HG03025 (cell line): ENCODE measurements at regions not wholly inside any gene's neighbourhood (a gene's known extent, or its start where the extent isn't known, plus 50 kb on each side); places are given as distances from the start of the nearest gene placed in this dataset.
"Not testable (repeated sequence)": the region's sequence is repeated elsewhere in the genome, so short reads cannot be mapped to it uniquely, and the experiment has no call there.

ENCODE experiments used
- ATAC-seq: cut with Tn5 transposase; IDR thresholded peaks from one replicate; pipeline ENCODE4 v1.9.1; 2021; ENCODE audit warnings: mild to moderate bottlenecking, moderate library complexity; ENCODE audit not compliant: unreplicated experiment, low FRiP score

DNA sequence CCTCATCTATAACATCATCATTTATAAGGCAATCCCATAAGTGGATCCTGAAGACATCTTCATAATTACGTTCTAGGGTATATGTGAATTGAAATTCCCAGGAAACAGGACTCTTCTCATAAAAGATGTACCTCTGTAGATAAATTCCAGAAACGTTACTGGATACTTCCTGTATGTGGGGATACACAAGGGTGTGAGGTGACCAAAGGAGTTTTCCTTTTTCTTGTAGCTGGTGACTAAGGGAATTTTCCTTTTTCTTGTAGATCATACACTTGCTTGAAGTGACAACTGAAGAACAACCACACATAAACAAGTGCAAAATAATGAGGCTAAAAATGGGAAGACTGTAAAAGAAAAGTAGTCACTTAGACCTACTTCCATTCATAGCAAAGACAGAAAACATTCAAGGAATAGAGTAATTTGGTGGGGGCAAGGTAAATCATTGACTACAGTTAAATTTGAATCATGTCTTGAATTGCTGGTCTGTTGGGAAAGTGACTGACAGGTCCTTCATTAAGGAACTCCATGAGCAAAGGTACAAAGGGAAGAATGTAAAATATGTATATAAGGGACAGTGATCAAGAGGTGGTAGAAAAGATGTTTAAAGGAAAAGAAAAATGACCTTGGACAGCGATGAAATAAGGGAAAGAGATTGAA, 53.2 kb upstream of the UBE2E3 start:
- no peak for ATAC-seq

DNA sequence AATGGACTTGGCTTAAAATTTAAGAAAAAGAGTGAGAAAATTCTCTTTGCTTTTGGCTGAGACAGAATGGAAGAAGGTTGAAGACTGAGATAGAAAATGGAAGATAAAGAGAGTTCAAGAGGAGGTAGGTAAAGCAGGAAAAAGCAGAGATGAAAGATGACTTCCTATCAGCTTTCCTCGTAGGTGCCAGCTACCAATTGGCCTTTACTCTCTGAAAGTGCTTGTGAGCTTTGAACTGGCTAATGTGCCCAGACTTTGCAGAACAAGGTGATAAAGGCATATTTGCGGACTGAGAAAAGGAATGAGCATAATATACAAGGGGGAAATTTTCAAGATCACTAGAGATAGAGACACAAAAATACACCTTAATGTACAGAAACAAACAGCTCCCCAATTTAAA, 54.7 kb upstream of the UBE2E3 start:
- ATAC-seq = no peak

DNA sequence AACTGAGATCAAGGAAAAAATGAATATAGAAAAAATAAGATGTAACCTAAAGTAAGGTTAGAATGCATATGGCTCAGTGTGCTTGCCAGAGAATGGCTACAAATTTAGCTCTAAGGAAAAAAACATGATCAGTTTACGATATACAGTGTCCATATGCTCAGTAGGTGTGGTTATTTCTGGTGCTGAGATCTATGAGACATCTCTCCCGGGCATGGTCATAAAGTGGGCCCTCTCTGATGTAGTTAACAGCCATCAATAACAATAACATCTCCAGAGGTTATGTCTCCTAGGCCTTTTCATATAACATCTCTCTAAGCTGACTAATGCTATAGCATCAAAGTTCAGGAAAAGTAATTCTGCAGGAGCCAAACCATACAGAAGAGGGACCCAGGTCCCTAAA, 56.3 kb upstream of the UBE2E3 start:
- ATAC-seq = no peak

DNA sequence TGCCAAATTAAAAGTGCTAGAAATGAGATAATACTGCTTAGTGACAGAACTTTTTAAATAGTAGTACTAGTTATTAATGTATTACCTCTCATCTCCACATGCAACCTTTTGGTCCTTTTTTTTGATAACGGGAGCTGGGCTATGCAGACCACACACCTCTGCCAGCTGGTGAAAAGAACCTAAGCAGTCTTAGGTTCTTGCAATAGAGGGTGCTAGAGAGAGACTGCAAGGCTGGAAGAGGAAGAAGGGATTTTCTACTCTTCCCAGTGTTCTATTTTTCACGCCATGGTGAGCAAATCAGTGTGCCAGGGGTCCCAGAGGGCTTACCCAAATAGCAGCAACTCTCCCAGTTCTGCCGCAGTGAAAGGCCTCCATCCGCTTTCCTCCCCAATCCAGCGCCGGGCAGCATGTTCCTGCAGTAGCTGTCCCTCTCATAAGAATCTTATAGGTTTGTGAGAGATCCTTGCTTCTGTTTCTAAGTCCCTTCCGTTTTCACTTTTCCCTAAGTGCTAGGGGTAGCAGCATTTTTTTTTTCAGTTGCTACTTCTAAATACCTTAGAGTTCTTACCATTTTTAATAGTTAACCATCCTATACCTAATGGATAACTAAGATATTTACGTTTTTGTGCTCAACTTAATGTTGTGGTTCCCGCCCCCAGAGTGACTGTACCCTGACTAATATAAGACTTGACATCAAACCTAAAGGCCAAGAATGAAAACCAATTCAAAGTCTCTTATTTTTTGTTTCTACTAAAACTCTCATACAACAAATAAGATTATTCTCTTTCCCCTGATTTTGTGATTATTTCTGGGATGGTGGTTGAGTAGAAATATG, 69.4 kb upstream of the UBE2E3 start:
- ATAC-seq = no peak

DNA sequence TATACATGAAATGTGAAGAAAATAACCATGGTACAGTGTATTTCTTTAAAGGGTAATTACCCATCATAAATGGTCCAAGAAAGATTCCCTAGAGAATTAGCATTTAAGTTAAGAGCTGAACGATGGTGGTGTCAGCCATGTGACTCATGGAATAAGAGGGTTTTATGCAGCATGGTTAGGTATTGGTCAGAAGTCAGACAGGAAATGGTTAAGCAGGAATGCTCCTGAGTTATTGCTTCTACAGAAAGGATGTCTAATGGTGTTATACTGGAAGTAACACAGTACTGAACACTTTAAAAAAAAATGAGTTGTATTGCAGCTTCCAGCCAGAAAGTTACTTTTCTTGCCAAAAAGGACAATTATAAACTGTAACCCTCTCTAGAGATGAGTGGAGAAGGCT, 72.7 kb upstream of the UBE2E3 start:
- no peak for ATAC-seq

DNA sequence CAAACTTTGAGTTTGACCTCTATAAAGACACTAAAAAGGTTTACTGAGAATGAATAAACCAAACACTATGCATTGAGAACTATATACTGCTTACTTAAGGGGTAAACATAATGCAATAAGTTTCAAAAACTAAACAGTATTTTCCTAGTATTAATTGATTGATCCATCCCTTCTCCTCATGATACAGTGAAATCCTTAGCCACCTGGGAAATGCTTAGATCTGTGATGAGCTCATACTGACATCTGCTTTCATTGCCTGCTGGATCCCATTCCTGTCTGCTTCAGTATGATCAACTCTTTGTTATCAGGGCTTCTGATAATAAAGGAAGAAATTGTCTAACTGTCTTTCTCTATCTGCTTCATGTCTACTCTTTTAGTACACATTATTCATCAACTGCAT, 74.9 kb upstream of the UBE2E3 start:
- no peak for ATAC-seq

DNA sequence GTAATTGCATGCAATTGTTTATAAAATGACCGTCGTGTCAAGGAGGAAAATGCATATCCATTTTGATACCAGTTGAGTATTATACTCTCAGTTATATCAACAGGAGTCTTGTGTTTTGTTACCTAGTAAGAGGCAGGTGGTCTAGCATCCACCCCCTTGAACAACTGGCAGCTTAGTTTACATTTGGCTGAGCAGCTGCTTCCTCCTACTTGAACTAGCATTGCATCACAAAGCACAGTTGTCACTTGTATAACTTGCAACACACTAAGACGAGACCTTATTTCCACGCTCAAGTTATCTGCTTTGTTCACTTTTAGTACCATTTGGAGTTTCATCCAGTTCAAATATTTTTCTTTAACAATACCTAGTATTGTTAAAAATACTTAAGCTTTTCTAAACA, 75.4 kb upstream of the UBE2E3 start:
- ATAC-seq = no peak

DNA sequence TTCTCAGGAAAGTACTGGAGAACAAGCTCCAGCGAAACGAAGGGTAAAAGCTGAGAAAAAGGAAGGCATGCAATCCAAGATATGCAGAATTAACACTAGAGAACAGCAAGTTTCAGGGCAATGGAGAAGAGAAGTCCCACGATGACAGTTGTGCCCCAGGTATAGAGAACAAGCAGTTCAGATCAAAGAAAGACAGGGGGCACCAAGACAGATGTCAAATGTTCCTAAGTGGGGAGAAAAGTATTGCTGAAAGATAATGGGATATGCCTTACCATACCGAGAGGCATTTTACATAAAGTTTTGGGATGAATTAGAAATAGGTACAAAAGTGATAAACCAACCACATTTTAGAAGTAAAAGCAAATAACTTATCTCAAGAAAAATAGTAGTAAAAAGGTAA, 79.1 kb upstream of the UBE2E3 start:
- no peak for ATAC-seq

DNA sequence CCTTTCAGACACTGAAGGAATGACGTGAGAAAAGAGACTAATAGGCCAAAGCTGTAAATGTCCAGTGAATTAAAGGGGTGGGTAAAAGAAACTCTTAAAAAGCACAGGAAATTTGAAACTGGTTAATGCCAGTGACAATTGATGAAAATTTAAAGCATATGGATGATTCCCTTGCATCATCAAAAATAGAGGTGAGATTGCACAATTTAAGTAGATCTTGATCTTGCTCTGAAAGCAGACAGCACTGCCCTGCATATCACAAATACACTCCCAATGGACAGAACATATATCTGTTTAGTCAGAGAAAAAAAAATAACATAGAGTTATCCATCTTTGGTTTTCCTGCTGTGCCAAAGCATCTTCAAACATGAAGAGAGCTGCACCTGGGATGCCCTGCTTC, 86.7 kb upstream of the UBE2E3 start:
- no peak for ATAC-seq

DNA sequence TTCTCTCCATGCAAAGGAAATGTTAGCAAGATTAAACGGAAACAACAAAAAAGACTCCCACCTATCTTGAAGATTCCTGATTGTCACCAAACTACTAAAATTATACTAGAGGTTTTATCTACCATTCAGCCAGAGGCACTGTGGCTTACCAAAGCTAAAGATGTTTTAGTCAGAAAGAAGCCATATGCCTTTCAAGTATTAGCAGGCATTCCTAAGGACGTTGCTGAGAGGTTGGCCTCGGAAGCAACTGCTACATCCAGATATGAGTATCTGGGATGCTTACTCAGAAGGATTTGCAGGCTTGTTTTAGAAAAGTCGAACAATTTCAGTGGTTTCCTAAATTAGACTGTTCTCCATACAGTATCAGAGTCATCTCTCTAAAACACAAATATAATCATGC, 88.3 kb upstream of the UBE2E3 start:
- ATAC-seq = no peak

DNA sequence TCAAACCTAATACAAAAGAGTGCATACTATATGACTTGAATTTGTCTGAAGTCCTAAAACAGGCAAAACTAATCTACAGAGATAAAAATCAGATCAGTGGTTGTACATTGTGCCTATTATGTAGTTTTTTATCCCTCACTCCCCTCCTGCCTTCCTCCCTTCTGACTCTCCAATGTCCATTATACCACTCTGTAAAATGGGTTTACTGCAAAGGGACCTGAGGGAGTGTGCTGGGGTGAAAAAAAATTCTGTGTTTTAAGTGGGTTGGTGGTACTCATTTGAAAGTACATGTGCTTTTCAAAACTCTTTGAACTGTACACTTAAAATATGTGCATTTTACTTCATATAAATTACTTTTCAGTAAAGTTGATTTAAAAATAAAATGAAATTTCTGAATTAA, 89.0 kb upstream of the UBE2E3 start:
- no peak for ATAC-seq

DNA sequence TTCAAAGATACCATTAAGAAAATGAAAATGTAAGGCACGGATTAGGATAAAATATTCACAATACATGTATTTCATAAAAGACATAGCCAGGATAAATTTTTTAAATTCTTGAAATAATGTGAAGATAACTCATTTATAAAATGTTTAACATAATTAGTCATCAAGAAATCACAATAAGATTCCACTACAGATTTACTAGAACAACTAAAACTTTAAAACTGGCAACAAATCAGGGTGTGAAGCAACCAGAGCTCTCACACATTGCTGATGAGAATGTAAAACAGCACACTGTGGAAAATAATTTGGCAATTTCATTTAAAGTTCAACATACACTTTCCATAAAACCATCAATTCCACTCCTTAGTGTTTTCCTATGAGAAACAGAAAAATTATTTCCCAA, 89.6 kb upstream of the UBE2E3 start:
- no peak for ATAC-seq

DNA sequence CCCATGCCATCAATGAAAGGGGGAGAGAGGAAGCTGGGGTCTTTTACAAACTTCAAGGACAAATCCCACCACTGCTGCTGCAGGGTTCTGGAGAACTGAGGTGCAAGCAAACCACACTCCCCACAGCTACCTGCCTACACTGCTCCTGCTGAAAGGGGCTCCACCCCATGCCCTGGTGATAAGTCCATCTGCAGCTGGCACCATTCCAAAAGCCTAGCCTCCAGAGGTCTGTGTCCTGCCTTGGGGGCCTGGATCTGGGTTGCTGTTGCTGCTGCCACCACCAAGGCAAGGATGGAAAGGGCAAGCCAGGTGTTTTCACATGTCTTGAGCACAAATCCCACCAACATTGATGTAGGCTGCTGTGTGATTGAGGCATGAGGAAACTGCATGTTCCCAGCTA, 97.4 kb upstream of the UBE2E3 start:
- ATAC-seq = no peak

DNA sequence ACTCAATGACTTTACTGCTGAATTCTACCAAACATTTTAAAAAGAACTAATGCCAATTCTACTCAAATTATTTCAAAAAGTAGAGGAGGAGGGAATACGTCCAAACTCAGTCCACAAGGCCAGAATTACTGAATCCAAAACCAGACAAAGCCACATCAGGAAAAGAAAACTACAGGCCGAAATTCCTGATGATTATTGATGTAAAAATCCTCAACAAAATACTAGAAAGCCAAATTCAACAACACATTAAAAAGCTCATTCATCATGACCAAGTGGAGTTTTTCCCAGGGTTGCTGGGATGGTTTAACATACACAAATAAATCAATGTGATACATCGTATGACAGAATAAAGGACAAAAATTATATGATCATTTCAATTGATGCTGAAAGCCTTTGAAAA, 103.9 kb upstream of the UBE2E3 start:
- no peak for ATAC-seq

DNA sequence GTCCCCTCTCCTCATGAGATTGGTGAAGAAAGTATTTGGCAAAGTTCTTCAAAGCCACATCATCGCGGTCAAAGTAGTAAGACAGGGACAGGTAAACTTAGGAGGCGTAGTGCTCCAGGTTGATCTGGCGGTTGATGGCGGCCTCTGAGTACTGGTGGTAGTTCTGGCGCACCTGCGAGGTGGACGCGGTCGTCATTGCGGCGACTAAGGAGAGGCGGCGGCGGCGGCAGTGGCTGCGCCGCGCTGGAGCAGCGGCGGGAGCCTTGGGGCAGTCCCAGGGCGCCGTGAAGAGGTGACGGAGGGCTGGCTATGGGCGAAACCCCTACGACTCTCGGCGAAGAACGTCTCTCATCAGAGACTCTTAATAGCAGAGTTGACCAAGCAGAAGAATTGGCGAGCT, 107.2 kb upstream of the UBE2E3 start:
- ATAC-seq = no peak

DNA sequence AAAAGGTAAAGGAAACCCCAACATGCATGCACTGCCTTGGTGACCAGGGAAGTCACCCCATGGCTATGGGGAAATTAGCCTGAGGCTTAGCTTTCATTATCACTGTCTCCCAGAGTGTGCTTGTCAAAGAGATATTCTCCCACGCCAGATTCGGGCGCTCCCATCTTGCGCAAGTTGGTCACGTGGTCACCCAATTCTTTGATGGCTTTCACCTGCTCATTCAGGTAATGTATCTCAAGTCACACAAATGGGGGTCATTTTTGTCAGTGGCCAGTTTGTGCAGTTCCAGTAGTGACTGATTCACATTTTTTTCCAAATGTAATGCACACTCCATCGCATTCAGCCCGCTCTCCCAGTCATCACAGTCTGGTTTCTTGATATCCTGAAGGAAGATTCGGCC, 107.6 kb upstream of the UBE2E3 start:
- ATAC-seq = not testable (repeated sequence)

DNA sequence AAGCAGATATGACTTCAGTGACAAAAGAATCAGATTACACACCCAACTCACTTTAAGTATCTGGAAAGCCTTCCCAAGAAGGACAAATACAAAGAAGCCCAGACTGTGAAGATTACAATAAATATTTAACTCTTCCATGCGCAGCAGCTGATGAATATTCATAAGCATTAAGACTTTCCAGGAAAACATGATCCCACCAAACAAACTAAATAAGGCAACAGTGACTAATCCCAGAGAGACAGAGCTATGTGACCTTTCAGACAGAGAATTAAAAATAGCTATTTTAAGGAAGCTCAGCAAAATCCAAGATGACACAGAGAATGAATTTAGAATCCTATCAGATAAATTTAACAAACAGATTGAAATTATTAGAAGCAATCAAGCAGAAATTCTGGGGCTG, 108.2 kb upstream of the UBE2E3 start:
- no peak for ATAC-seq

DNA sequence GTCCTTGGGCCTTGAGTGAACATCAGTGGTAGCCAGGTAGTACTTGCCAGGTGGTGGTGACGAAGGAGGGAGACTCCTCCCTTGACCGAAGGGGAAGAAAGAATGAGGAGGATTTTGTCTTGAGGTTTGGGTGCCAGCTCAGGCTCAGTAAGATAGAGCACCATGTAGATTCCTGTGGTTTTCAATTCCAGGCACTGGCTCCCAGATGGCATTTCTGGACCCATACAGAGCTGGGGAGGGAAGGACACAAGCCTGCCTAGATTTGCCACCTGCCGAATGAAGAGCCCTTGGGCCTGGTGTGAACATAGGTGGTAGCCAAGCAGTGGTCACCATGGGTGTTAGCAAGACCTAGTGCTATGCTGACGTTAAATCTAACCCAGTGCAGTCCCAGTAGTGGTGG, 108.8 kb upstream of the UBE2E3 start:
- ATAC-seq = no peak

DNA sequence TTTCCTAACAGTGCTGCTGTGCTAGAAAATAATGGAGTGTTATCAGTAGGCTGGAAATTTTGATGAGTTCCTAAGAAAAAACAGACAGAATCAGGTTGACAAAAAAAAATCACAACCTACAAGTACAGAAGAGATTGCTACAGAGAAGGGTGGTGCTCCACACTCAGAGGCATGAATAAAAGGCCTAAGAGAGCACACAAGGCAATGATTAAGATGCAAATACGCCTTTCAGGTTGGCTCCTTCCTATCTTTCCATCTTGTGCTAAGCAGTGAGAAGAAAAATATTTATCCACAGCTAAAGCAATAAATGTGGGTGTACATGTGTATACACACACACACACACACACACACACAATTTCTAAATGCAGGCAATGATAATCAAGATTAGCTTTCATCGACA, 130.6 kb upstream of the UBE2E3 start:
- no peak for ATAC-seq

DNA sequence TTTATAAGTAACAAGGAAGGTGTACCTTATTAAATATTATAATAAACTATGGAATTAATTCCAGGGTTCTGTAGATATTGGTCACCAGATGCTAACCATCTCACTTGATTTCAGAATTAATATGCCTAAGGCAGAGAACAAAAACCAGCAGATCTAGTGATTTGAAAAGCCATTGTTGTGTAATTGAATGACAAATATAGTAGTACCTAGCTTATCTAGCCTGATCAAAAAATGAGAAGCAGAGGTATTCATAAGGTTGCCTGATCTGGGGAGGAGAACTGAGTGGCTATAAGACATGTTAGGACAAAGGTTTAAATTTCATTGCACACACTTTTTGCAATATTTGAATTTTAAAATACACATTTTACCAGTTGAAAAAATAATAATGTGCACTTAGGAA, 132.0 kb upstream of the UBE2E3 start:
- no peak for ATAC-seq

DNA sequence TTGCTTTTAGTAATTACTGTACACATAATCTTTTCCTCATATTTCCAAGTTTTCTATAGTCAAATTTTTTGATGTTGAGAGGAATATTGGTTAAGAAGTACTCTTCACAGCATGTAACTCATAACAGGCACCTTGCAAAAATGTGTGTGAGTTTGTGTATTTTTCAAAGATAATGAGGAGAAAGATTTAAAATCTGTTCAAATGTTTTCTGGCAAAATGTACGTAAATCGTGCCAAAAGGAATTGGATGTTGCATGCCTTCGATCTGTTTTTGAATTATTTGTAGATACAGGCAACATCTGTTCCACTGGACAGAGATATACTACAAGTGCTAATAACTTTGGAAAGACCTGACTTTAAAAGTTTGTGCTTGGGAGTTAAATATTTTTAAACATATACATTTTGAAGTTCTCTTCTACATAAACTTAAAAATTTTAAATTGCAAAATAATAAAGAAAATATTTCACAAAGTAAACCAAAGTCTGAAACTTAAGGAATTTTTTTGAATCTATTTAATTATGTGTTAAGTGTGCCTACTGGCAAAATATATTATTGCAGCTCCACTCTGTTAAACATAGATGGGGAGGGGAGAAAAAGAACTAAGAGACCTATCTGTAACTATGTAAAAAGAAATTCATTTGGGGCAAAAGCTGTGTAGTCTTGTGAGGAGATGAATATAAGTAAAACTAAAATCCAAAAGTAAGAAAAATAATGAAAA, 133.5 kb upstream of the UBE2E3 start:
- ATAC-seq = no peak

DNA sequence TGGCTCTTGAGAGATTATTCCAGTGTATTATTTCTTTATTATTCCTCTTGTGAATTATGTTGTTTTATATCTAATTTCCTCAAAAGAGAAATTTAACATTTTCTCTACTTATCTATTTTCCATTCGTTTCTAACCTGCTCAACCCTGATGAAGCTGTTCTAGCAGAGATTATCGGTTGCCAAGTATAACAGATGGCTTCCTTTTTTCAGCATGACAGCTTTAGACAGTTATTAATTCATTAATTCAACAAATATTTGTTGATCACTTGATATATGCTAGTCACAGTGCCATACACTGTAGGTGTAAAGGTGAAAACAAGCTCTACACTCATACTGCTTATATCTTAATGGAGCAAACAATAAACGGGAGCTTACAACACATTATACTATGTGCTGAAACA, 137.9 kb upstream of the UBE2E3 start:
- no peak for ATAC-seq
